ENCODE measurements at regions not wholly inside any gene's neighbourhood (a gene's known extent, or its start where the extent isn't known, plus 50 kb on each side); places are given as distances from the start of the nearest gene placed in this dataset.
"Not testable (repeated sequence)": the region's sequence is repeated elsewhere in the genome, so short reads cannot be mapped to it uniquely, and the experiment has no call there.

- DNase-seq (ENCODE audit: low spot score), result no peak
Observed at GRCh38 chr5:158478139-158478538, 619.2 kb upstream of the CLINT1 start.

- DNase-seq (ENCODE audit: low spot score), result no peak
Observed at GRCh38 chr5:158477214-158477613, 618.3 kb upstream of the CLINT1 start.

GRCh38 chr5:158473016-158473635 lies 614.2 kb upstream of the CLINT1 start:
- DNase-seq (ENCODE audit: low spot score), result no peak

GRCh38 chr5:158471535-158471924 lies 612.6 kb upstream of the CLINT1 start:
- no peak for DNase-seq (ENCODE audit: low spot score)

GRCh38 chr5:158470764-158471534 lies 612.0 kb upstream of the CLINT1 start:
- DNase-seq (ENCODE audit: low spot score), result no peak

GRCh38 chr5:158468444-158468843 lies 609.5 kb upstream of the CLINT1 start:
- DNase-seq (ENCODE audit: low spot score), result no peak

GRCh38 chr5:158466191-158466590 lies 607.2 kb upstream of the CLINT1 start:
- no peak for DNase-seq (ENCODE audit: low spot score)

- no peak for DNase-seq (ENCODE audit: low spot score)
Observed at GRCh38 chr5:158465086-158465972, 606.4 kb upstream of the CLINT1 start.

- DNase-seq (ENCODE audit: low spot score), result no peak
Observed at GRCh38 chr5:158464383-158464782, 605.4 kb upstream of the CLINT1 start.

GRCh38 chr5:158463938-158464337 lies 605.0 kb upstream of the CLINT1 start:
- DNase-seq (ENCODE audit: low spot score), result no peak

- no peak for DNase-seq (ENCODE audit: low spot score)
Observed at GRCh38 chr5:158463188-158463587, 604.2 kb upstream of the CLINT1 start.

- DNase-seq (ENCODE audit: low spot score), result no peak
Observed at GRCh38 chr5:158462349-158463114, 603.6 kb upstream of the CLINT1 start.

- DNase-seq (ENCODE audit: low spot score), result peak; percentile 55
Observed at GRCh38 chr5:158461240-158461854, 602.4 kb upstream of the CLINT1 start.

GRCh38 chr5:158458086-158458485 lies 599.1 kb upstream of the CLINT1 start:
- DNase-seq (ENCODE audit: low spot score), result no peak

GRCh38 chr5:158456756-158457155 lies 597.8 kb upstream of the CLINT1 start:
- DNase-seq (ENCODE audit: low spot score), result no peak

GRCh38 chr5:158456241-158456640 lies 597.3 kb upstream of the CLINT1 start:
- no peak for DNase-seq (ENCODE audit: low spot score)

- no peak for DNase-seq (ENCODE audit: low spot score)
Observed at GRCh38 chr5:158451993-158452672, 593.2 kb upstream of the CLINT1 start.

GRCh38 chr5:158451203-158451992 lies 592.5 kb upstream of the CLINT1 start:
- no peak for DNase-seq (ENCODE audit: low spot score)

GRCh38 chr5:158450751-158451171 lies 591.8 kb upstream of the CLINT1 start:
- DNase-seq (ENCODE audit: low spot score), result no peak

- not testable (repeated sequence) for DNase-seq (ENCODE audit: low spot score)
Observed at GRCh38 chr5:158446761-158447160, 587.8 kb upstream of the CLINT1 start.

Measured in HuH-7 (cell line).